Lung (tissue), 11 donors: ENCODE measurements at regions not wholly inside any gene's neighbourhood (a gene's known extent, or its start where the extent isn't known, plus 50 kb on each side); places are given as distances from the start of the nearest gene placed in this dataset.

Experiments
- ATAC-seq: fragments of 200-7000 bp; cut with Tn5 transposase; one replicate; pipeline ENCODE4 v1.9.1; 2020; ENCODE audit warnings: moderate number of reproducible peaks; ENCODE audit not compliant: insufficient read depth, low FRiP score
- DNase-seq, 3 donors: peaks; one replicate each; pipeline ENCODE4 v3.0.0-alpha.2; 2013 to 2017
- H3K27ac ChIP-seq, 2 donors: one replicate each; pipeline ENCODE4 v1.5.1; 2013; ENCODE audit warnings: mild to moderate bottlenecking in 2 of 2, moderate library complexity in 2 of 2, control low read depth in 1 of 2, inconsistent platforms in 1 of 2, low read depth in 1 of 2, low read length in 1 of 2
- H3K27me3 ChIP-seq, 3 donors: one replicate each; pipeline ENCODE4 v1.5.1; 2013; ENCODE audit warnings: low read length in 2 of 3; ENCODE audit not compliant: control insufficient read depth in 3 of 3, insufficient read depth in 3 of 3
- H3K36me3 ChIP-seq, 4 donors: one replicate each; pipeline ENCODE4 v1.5.1; 2013; ENCODE audit warnings: low read length in 4 of 4, mild to moderate bottlenecking in 1 of 4, moderate library complexity in 1 of 4; ENCODE audit not compliant: control insufficient read depth in 4 of 4, insufficient read depth in 4 of 4
- H3K4me1 ChIP-seq, 5 donors: one replicate each; pipeline ENCODE4 v1.5.1; 2013; ENCODE audit warnings: low read length in 5 of 5, mild to moderate bottlenecking in 2 of 5, moderate library complexity in 1 of 5; ENCODE audit not compliant: control insufficient read depth in 5 of 5, insufficient read depth in 5 of 5
- H3K4me3 ChIP-seq: one replicate; pipeline ENCODE4 v1.5.1; 2013; ENCODE audit warnings: mild to moderate bottlenecking, control low read depth, moderate library complexity
- H3K9ac ChIP-seq, 2 donors: one replicate each; pipeline ENCODE4 v1.5.1; 2013; ENCODE audit warnings: low read length in 2 of 2, control low read depth in 1 of 2; ENCODE audit not compliant: insufficient read depth in 1 of 2
- H3K9me3 ChIP-seq, 4 donors: one replicate each; pipeline ENCODE4 v1.5.1; 2013; ENCODE audit warnings: low read length in 3 of 4, mild to moderate bottlenecking in 1 of 4, moderate library complexity in 1 of 4; ENCODE audit not compliant: control insufficient read depth in 4 of 4, insufficient read depth in 3 of 4
- WGBS, 2 donors: extraction: QIAGEN DNeasy Blood & Tissue Kit; methylation state at CpG; one replicate each; pipeline ENCODE4 v1.1.7; 2013; 5-methylcytosine and 5-hydroxymethylcytosine counted together
- TF ChIP-seq, protein P1 (sequence below): IDR thresholded peaks from 2 replicates; pipeline ENCODE4 v1.5.1; 2012; ENCODE audit warnings: mild to moderate bottlenecking; ENCODE audit errors: control extremely low read depth, extremely low read depth
- donor health status: control.
- donor health status: control.
- donor health status: Bipolar disorder and iron deficiency.
- donor health status: healthy.
- donor health status: DM: yes; HTN: yes; CAD: no.

GRCh38 chr9:1876891-1877496, 138.2 kb upstream of the SMARCA2 start:
- H3K27ac ChIP-seq, result no peak overlapping the region
- peaks cover 0 to 2% (median 0%) of the 10 kb centered on the region in 5 donors for H3K4me1 ChIP-seq
- no peaks in the 10 kb centered on the region for H3K27me3 ChIP-seq
- H3K9ac ChIP-seq, result no peak overlapping the region
- ATAC-seq, result no peak
- H3K4me3 ChIP-seq, result no peak overlapping the region
- H3K9me3 ChIP-seq, result peaks cover 0 to 2% (median 0%) of the 10 kb centered on the region in 4 donors
- DNase-seq, result no peak
- H3K36me3 ChIP-seq, result no peaks in the 10 kb centered on the region
- WGBS, 2 donors, result 88 to 90% methylated on average over 5 of the region's 5 CpGs
- TF ChIP-seq, protein P1, sequence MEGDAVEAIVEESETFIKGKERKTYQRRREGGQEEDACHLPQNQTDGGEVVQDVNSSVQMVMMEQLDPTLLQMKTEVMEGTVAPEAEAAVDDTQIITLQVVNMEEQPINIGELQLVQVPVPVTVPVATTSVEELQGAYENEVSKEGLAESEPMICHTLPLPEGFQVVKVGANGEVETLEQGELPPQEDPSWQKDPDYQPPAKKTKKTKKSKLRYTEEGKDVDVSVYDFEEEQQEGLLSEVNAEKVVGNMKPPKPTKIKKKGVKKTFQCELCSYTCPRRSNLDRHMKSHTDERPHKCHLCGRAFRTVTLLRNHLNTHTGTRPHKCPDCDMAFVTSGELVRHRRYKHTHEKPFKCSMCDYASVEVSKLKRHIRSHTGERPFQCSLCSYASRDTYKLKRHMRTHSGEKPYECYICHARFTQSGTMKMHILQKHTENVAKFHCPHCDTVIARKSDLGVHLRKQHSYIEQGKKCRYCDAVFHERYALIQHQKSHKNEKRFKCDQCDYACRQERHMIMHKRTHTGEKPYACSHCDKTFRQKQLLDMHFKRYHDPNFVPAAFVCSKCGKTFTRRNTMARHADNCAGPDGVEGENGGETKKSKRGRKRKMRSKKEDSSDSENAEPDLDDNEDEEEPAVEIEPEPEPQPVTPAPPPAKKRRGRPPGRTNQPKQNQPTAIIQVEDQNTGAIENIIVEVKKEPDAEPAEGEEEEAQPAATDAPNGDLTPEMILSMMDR, result no peak

GRCh38 chr9:1877951-1878350, 137.2 kb upstream of the SMARCA2 start:
- H3K4me1 ChIP-seq, result peaks cover 0 to 8% (median 0%) of the 10 kb centered on the region in 5 donors
- ATAC-seq, result no peak
- peaks cover 0 to 2% (median 0%) of the 10 kb centered on the region in 4 donors for H3K9me3 ChIP-seq
- TF ChIP-seq, protein P1, result no peak
- DNase-seq, result no peak
- no peaks in the 10 kb centered on the region for H3K27me3 ChIP-seq
- no peaks in the 10 kb centered on the region for H3K36me3 ChIP-seq
- H3K27ac ChIP-seq, result no peak overlapping the region
- WGBS, 2 donors, result 82 to 90% methylated on average over 4 of the region's 4 CpGs
- H3K4me3 ChIP-seq, result no peak overlapping the region
- H3K9ac ChIP-seq, result no peak overlapping the region

GRCh38 chr9:1878811-1879210, 136.3 kb upstream of the SMARCA2 start:
- peaks cover 0 to 16% (median 0%) of the 10 kb centered on the region in 5 donors for H3K4me1 ChIP-seq
- H3K27ac ChIP-seq, result no peak overlapping the region
- ATAC-seq (no peak), DNase-seq (no peak)
- TF ChIP-seq, protein P1, result no peak
- H3K27me3 ChIP-seq, result no peaks in the 10 kb centered on the region
- peaks cover 0 to 2% (median 0%) of the 10 kb centered on the region in 4 donors for H3K9me3 ChIP-seq
- H3K36me3 ChIP-seq, result no peaks in the 10 kb centered on the region
- WGBS, 2 donors, result 75 to 79% methylated on average over 3 of the region's 3 CpGs
- H3K9ac ChIP-seq, result no peak overlapping the region
- H3K4me3 ChIP-seq, result no peak overlapping the region

DNA sequence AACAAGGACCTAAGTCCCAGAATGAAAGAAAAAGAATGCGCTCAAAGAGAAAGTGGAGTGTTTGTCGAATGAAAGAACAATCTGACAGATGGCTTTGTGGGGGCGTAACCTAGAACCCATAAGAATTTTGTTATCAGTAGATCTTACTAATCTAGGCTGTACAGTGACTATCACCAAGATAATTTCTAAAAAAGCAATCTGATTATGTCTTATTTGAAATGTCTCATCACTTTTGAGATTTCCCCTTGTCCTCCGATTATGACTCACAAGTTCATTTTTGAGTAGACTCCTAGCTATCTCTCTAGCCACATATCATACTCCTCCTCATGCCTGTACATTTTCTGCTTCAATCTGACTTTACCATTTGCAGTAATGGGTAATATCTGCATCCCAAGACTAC, 135.6 kb upstream of the SMARCA2 start:
- peaks cover 0 to 2% (median 0%) of the 10 kb centered on the region in 4 donors for H3K9me3 ChIP-seq
- H3K27ac ChIP-seq, result no peak overlapping the region
- no peak for ATAC-seq
- 83 to 89% methylated on average over 4 of the region's 4 CpGs for WGBS, 2 donors
- H3K36me3 ChIP-seq, result no peaks in the 10 kb centered on the region
- H3K4me1 ChIP-seq, result peaks cover 0 to 18% (median 0%) of the 10 kb centered on the region in 5 donors
- no peaks in the 10 kb centered on the region for H3K27me3 ChIP-seq
- TF ChIP-seq, protein P1, result no peak
- no peak for DNase-seq
- no peak overlapping the region for H3K4me3 ChIP-seq
- H3K9ac ChIP-seq, result no peak overlapping the region
